GM19238 (cell line): ENCODE measurements at regions not wholly inside any gene's neighbourhood (a gene's known extent, or its start where the extent isn't known, plus 50 kb on each side); places are given as distances from the start of the nearest gene placed in this dataset.
"Not testable (repeated sequence)": the region's sequence is repeated elsewhere in the genome, so short reads cannot be mapped to it uniquely, and the experiment has no call there.

Experiments used
- DNase-seq: peaks from one replicate; pipeline ENCODE4 v3.0.0; 2011; ENCODE audit warnings: low spot score; ENCODE audit not compliant: insufficient read length

DNA sequence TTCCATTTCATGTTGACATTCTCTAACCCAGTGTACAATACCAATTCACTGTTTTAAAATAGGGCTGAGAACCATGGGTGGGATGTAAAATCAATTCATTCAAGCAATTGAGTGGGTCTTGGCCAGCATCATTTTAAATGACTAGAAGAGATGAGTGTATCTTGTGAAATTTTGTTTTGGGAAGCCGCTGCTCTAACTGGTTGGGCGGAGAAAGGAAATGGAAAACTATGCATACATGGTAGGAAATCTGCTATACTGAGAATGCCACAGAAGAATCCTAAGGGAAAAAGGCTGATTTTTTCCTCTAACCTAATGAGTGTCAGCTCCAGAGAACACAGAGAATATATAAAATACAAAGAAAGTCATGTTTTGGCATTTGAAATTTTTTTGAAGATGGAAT is 54.8 kb upstream of the DCLK2 start:
- DNase-seq, result no peak

DNA sequence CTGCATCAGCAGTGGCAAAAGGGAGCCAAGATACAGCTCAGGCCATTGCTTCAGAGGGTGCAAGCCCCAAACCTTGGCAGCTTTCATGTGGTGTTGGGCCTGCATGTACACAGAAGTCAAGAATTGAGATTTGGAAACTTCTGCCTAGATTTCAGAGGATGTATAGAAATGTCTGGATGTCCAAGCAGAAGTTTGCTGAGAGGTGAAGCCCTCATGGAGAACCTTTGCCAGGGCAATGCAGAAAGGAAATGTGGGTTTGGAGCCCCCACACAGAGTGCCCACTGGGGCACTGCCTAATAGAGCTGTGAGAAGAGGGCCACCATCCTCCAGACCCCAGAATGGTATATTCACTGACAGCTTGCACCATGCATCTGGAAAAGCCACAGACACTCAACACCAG is 51.3 kb upstream of the DCLK2 start:
- not testable (repeated sequence) for DNase-seq
